C4-2B (cell line): ENCODE measurements at regions not wholly inside any gene's neighbourhood (a gene's known extent, or its start where the extent isn't known, plus 50 kb on each side); places are given as distances from the start of the nearest gene placed in this dataset.

ENCODE experiments used
- ZFX ChIP-seq: fragments of 450-650 bp; IDR thresholded peaks from 2 replicates; pipeline ENCODE4 v1.6.1; 2017
- TF ChIP-seq, protein P1 (sequence below): fragments of 450-650 bp; conservative IDR thresholded peaks from 2 replicates; pipeline ENCODE4 v1.5.1; 2017; ENCODE audit warnings: mild to moderate bottlenecking

DNA sequence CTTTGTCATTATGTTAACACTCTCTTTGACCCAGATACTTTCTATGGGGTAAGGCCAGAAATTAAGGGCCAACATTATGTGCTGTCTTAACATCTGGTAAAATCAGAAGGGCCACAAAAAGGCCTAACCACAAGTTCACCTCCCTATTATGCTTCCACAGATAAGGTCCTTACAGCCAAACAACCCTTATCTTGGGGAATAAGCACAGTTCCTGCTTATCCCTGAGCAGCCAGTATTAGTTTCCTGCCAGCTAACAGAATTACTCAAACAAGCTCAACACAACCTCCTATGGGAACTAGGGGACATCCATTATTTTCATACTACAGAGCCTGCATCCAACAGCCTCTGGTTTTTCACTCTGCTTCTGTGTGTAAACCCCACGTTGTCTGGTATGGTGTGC is 724.8 kb downstream of the HACE1 start:
- TF ChIP-seq, protein P1, sequence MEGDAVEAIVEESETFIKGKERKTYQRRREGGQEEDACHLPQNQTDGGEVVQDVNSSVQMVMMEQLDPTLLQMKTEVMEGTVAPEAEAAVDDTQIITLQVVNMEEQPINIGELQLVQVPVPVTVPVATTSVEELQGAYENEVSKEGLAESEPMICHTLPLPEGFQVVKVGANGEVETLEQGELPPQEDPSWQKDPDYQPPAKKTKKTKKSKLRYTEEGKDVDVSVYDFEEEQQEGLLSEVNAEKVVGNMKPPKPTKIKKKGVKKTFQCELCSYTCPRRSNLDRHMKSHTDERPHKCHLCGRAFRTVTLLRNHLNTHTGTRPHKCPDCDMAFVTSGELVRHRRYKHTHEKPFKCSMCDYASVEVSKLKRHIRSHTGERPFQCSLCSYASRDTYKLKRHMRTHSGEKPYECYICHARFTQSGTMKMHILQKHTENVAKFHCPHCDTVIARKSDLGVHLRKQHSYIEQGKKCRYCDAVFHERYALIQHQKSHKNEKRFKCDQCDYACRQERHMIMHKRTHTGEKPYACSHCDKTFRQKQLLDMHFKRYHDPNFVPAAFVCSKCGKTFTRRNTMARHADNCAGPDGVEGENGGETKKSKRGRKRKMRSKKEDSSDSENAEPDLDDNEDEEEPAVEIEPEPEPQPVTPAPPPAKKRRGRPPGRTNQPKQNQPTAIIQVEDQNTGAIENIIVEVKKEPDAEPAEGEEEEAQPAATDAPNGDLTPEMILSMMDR = no peak
- no peak for TF ChIP-seq ZFX
